Choroid plexus epithelial cell (primary cell): ENCODE measurements at regions not wholly inside any gene's neighbourhood (a gene's known extent, or its start where the extent isn't known, plus 50 kb on each side); places are given as distances from the start of the nearest gene placed in this dataset.

ENCODE experiments used
- DNase-seq: peaks from one replicate; pipeline ENCODE4 v3.0.0-alpha.2; 2010; ENCODE audit warnings: low read depth
- H3K4me3 ChIP-seq: 2 replicates; pipeline ENCODE4 v1.5.1; 2011; ENCODE audit warnings: low read depth, mild to moderate bottlenecking, control low read depth, low read length, moderate library complexity
- TF ChIP-seq, protein P1 (sequence below): conservative IDR thresholded peaks from 2 replicates; pipeline ENCODE4 v1.5.1; 2011; ENCODE audit warnings: low read depth, mild to moderate bottlenecking, control low read depth, inconsistent platforms, low read length, moderate library complexity

DNA sequence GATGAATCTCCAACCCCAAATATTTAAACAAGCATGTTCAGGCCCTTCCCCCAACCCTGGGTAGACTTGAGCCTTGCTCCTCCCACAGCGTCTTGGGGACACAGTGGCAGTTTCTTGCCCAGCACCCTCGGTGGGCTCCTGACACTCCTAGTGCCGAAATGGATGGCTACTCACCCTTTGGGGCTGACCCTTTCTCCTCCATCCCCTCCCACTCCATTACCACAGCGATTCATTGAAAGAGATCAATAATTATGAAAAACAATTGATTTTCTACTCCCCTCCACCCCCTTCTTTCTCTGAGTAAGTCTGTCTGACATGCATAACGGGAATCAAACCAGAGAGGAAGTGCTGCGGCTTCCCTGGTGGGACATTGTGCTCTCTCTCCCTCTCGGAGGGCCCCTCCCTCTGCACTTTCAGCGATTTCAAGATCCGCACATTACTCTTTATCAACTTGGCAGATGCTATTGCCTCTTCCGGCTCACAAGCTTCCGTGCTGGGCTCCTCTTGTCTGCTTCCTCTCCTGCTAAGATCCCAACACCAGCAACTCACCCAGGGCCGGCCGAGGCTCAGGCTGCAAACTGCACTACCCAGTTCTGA lies 79.0 kb upstream of the PLXNA4 start:
- TF ChIP-seq, protein P1, sequence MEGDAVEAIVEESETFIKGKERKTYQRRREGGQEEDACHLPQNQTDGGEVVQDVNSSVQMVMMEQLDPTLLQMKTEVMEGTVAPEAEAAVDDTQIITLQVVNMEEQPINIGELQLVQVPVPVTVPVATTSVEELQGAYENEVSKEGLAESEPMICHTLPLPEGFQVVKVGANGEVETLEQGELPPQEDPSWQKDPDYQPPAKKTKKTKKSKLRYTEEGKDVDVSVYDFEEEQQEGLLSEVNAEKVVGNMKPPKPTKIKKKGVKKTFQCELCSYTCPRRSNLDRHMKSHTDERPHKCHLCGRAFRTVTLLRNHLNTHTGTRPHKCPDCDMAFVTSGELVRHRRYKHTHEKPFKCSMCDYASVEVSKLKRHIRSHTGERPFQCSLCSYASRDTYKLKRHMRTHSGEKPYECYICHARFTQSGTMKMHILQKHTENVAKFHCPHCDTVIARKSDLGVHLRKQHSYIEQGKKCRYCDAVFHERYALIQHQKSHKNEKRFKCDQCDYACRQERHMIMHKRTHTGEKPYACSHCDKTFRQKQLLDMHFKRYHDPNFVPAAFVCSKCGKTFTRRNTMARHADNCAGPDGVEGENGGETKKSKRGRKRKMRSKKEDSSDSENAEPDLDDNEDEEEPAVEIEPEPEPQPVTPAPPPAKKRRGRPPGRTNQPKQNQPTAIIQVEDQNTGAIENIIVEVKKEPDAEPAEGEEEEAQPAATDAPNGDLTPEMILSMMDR, result no peak
- DNase-seq, result peak; percentile 76
- peak overlapping the region; percentile 38 for H3K4me3 ChIP-seq

DNA sequence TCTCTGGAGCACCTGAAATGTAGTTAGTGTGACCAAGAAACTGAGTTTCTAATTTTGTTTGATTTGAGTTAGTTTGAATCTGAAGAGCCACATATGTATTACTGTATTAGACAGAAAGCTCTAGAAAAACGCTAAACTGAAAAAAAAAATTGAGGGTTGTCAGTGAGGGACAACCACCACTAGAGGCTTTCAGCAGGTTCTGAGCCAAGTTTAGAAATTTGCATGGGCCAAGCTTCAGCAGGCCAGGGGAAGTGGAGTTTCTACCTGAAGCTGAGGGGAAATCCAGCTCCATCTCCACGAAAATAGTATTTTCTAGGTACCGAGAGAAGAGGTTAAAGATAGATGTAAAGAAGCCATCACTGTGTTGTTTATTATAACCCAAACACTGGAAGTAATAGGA lies 77.9 kb upstream of the PLXNA4 start:
- peak; percentile 50 for DNase-seq
- TF ChIP-seq, protein P1, result peak; percentile 67
- H3K4me3 ChIP-seq, result no peak overlapping the region

DNA sequence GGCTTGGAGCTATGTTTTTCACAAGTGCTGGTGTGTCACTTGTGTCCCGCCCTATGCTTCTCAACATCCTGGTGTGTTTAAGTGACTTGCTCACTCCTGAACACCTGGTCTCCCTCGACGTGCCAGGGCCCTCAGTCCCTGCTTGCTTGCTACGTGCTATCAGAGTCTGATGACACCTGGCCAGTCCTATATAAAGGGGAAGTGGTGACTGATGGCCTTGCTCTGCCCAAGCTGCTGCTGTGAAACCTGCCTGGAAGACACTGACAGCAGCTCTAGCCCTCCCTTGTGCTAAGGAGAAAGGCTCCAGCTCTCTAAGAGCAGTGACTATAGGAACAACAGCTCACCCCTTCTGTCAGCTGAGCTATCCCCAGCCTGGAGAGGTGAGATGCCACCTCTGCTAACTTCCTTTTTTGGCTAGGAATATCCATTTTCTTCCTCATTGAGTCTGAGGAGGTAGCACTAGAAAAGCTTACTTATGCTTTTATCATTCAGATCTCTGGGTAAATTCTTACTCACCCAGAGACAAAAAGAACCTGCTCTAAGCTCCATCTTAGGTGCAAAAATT lies 77.2 kb upstream of the PLXNA4 start:
- DNase-seq, result no peak
- TF ChIP-seq, protein P1, result no peak
- no peak overlapping the region for H3K4me3 ChIP-seq

DNA sequence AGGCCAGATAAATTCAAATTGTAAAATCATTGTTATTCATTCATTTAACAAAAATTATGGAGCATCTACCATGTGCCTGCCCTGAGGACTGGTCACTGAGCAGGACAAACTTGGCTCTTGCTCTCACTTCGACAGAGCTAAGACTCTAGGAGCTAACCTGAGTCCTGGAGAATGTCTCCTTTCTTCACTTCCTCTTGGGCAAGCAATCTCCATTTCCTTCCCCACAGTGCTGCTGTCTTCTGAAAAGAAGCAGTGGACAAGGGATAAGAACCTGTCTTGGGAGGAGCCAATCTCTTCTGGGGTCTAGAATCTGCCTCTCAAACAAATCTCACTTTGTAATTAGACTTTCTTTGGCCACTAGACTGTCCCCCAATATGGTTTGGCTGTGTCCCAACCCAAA lies 76.2 kb upstream of the PLXNA4 start:
- TF ChIP-seq, protein P1, result no peak

DNA sequence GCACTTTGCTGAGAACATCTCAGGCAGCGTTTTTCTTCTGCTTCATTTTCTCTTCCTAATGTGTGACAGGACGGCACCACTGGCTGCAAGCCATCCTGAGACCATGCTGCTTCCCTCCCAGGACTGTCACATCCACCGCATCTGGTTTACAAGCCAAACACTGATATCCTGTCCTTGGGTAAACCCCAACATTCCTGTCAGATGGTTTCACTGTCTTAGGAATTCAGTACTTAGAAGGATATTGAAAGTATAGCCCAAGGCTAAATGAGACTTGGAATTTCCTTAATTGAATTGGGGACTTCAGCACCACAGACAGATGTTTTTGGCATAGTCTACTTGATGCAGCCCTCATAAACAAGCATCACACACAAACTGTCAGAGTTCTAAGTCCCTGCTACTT lies 74.2 kb upstream of the PLXNA4 start:
- no peak overlapping the region for H3K4me3 ChIP-seq
- DNase-seq, result peak; percentile 73
- TF ChIP-seq, protein P1, result no peak

More for the DNA sequence above, 76.2 kb upstream of the PLXNA4 start:
- H3K4me3 ChIP-seq, result no peak overlapping the region
- no peak for DNase-seq

DNA sequence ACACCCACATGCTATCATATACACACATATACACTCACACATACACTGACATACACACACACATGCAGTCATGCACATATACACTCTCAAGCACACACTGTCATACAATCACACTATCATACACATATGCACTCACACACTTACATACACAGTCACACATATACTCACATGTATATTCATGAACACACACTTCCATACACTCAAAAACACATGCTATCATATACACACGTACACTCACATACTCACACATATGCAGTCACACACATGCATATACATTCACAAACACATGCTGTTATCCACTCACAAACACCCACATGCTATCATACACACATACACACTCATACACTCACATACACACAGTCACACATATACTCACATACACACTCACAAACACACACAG lies 71.0 kb upstream of the PLXNA4 start:
- no peak overlapping the region for H3K4me3 ChIP-seq
- no peak for DNase-seq
- TF ChIP-seq, protein P1, result no peak

DNA sequence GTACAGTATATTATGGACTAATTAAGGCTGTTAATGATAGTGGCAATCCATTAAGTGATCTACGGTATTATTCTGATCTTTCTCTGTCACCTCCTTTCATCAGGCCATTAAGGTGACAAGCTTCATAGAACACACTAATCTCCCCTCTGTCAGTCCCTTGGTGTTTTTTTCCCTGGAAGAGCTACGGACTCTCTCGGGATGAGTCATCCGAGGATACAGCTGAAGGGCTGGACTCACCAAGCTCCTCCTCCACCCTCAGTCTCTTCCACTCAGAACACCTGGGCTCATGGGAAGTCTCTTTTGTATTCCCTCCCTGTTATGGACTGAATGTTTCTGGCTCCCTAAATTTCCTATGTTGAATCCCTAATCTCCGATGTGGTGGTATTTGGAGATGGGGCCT lies 69.8 kb upstream of the PLXNA4 start:
- no peak for DNase-seq
- no peak overlapping the region for H3K4me3 ChIP-seq
- TF ChIP-seq, protein P1, result no peak
